Natural killer cell (primary cell): ENCODE measurements at regions not wholly inside any gene's neighbourhood (a gene's known extent, or its start where the extent isn't known, plus 50 kb on each side); places are given as distances from the start of the nearest gene placed in this dataset.

Experiments
- ATAC-seq, 3 donors: fragments of 150-1000 bp in 2 of 3; fragments of 200-7000 bp in 1 of 3; cut with Tn5 transposase; 1 replicate in 1 of 3; 2 replicates in 2 of 3; pipeline ENCODE4 v1.10.0; 2021; ENCODE audit warnings: mild to moderate bottlenecking in 2 of 3, moderate library complexity in 2 of 3
- DNase-seq, 2 donors: peaks; one replicate each; pipeline versions ENCODE4 v3.0.0 to v3.0.0-alpha.2; 2013 to 2021; ENCODE audit warnings: mixed read lengths in 1 of 2
- H3K27ac ChIP-seq: one replicate; pipeline ENCODE4 v1.5.1; 2013; ENCODE audit warnings: mild to moderate bottlenecking, low read length
- H3K27me3 ChIP-seq: one replicate; pipeline ENCODE4 v1.6.1; 2013; ENCODE audit warnings: low read length; ENCODE audit not compliant: control insufficient read depth, insufficient read depth
- H3K36me3 ChIP-seq: one replicate; pipeline ENCODE4 v1.6.1; 2013; ENCODE audit warnings: low read length; ENCODE audit not compliant: control insufficient read depth, insufficient read depth
- H3K4me1 ChIP-seq: one replicate; pipeline ENCODE4 v1.6.1; 2013; ENCODE audit warnings: low read length; ENCODE audit not compliant: control insufficient read depth, insufficient read depth
- H3K4me3 ChIP-seq: one replicate; pipeline ENCODE4 v1.5.1; 2013; ENCODE audit warnings: low read length
- H3K9me3 ChIP-seq: one replicate; pipeline ENCODE4 v1.6.1; 2013; ENCODE audit warnings: low read length; ENCODE audit not compliant: control insufficient read depth, insufficient read depth
- H3K27ac Mint-ChIP-seq, 2 donors: one replicate each; pipeline ENCODE4 v1.8.0; 2022; ENCODE audit warnings: mild to moderate bottlenecking in 2 of 2, mixed read lengths in 2 of 2, moderate library complexity in 1 of 2
- H3K27me3 Mint-ChIP-seq, 2 donors: one replicate each; pipeline ENCODE4 v1.8.0; 2022; ENCODE audit warnings: low read depth in 2 of 2, mixed read lengths in 2 of 2
- H3K36me3 Mint-ChIP-seq: one replicate; pipeline ENCODE4 v1.8.0; 2022; ENCODE audit warnings: mixed read lengths
- H3K4me1 Mint-ChIP-seq, 2 donors: one replicate each; pipeline ENCODE4 v1.8.0; 2022; ENCODE audit warnings: mixed read lengths in 2 of 2
- H3K4me3 Mint-ChIP-seq: one replicate; pipeline ENCODE4 v1.8.0; 2022; ENCODE audit warnings: mild to moderate bottlenecking, moderate library complexity, mixed read lengths
- H3K9me3 Mint-ChIP-seq, 2 donors: one replicate each; pipeline ENCODE4 v1.8.0; 2022; ENCODE audit warnings: mixed read lengths in 2 of 2
- WGBS: methylation state at CpG from one replicate; pipeline ENCODE4 v1.1.7; 2013; ENCODE audit warnings: missing lambda C conversion rate; ENCODE audit not compliant: insufficient coverage; 5-methylcytosine and 5-hydroxymethylcytosine counted together
- intact Hi-C: fragments of 100-400 bp; cut with micrococcal nuclease; formaldehyde crosslinking; loops from one replicate; pipeline ENCODE4 v1.14.2; 2022
- TF ChIP-seq, protein P1 (sequence below): fragments of 200-600 bp; IDR thresholded peaks from one replicate; pipeline ENCODE4 v1.8.0; 2022; ENCODE audit warnings: antibody characterized with exemption

DNA sequence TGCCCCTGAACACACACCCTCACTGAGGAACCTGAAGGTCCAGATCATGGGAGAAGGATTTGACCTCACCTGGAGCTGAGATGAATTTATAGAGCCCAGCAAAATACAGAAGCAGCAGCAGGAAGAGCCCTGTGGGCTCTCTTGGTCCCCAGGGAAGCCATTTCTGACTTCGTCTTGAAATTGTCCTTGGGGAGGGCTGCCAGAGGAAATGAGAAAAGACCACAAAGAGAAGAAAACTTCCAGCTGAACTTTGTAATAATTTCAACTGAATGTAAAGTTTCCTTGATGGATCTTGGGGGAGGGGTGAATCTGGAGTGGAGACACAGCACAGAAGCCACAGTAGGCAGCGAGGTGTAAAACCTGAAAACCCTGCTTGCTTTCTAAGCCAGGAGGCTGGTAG is 500.9 kb upstream of the NXPH2 start:
- Mint-ChIP-seq H3K27ac (no peak overlapping the region), H3K4me1 (no peaks in the 10 kb centered on the region), H3K27me3 (no peaks in the 10 kb centered on the region), H3K36me3 (peaks cover 22% of the 10 kb centered on the region), H3K4me3 (no peak overlapping the region), H3K9me3 (peaks cover 21 to 34% of the 10 kb centered on the region in 2 donors)
- intact Hi-C loops: no loop called here
- no peak for DNase-seq
- Histone ChIP-seq H3K9me3 (peaks cover 9% of the 10 kb centered on the region), H3K36me3 (no peaks in the 10 kb centered on the region), H3K27ac (no peak overlapping the region), H3K4me3 (no peak overlapping the region), H3K4me1 (no peaks in the 10 kb centered on the region), H3K27me3 (no peaks in the 10 kb centered on the region)
- ATAC-seq: no peak
- TF ChIP-seq, protein P1, sequence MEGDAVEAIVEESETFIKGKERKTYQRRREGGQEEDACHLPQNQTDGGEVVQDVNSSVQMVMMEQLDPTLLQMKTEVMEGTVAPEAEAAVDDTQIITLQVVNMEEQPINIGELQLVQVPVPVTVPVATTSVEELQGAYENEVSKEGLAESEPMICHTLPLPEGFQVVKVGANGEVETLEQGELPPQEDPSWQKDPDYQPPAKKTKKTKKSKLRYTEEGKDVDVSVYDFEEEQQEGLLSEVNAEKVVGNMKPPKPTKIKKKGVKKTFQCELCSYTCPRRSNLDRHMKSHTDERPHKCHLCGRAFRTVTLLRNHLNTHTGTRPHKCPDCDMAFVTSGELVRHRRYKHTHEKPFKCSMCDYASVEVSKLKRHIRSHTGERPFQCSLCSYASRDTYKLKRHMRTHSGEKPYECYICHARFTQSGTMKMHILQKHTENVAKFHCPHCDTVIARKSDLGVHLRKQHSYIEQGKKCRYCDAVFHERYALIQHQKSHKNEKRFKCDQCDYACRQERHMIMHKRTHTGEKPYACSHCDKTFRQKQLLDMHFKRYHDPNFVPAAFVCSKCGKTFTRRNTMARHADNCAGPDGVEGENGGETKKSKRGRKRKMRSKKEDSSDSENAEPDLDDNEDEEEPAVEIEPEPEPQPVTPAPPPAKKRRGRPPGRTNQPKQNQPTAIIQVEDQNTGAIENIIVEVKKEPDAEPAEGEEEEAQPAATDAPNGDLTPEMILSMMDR: no peak
- WGBS: 36% methylated on average over 2 of the region's 2 CpGs

DNA sequence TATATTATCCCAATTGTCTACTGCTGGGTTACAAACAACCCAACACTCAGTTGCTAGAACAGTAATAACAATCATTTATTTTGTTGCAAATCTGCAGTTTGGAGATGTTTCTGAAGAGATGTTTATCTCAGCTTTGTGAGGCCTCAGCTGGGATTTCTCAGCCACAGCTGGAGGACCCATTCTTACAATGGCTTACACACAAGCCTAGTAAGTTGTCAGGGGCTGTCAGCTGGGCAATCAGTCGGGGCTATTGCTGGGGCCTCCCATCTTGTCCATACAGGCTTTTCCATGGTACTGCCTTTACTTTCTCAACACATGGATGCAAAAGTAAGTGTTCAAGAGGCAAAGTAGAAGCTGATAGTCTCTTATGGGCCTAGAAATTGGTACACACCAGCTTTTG is 491.7 kb upstream of the NXPH2 start:
- Histone ChIP-seq H3K9me3 (peaks cover 3% of the 10 kb centered on the region), H3K27ac (no peak overlapping the region), H3K36me3 (no peaks in the 10 kb centered on the region), H3K4me1 (no peaks in the 10 kb centered on the region), H3K4me3 (no peak overlapping the region), H3K27me3 (no peaks in the 10 kb centered on the region)
- H3K4me3 Mint-ChIP-seq: no peak overlapping the region
- no peak for ATAC-seq
- H3K36me3 Mint-ChIP-seq: no peaks in the 10 kb centered on the region
- no peaks in the 10 kb centered on the region for H3K27me3 Mint-ChIP-seq
- intact Hi-C loops: no loop called here
- no peak overlapping the region for H3K27ac Mint-ChIP-seq
- peaks cover 11 to 12% of the 10 kb centered on the region in 2 donors for H3K9me3 Mint-ChIP-seq
- DNase-seq: no peak
- TF ChIP-seq, protein P1: no peak
- WGBS: 57% methylated on average over 1 of the region's 1 CpG
- H3K4me1 Mint-ChIP-seq: no peaks in the 10 kb centered on the region

- ATAC-seq (no peak), DNase-seq (no peak)
- H3K36me3 Mint-ChIP-seq: no peaks in the 10 kb centered on the region
- H3K27ac Mint-ChIP-seq: no peak overlapping the region
- H3K27me3 Mint-ChIP-seq: no peaks in the 10 kb centered on the region
- WGBS: 96% methylated on average over 2 of the region's 2 CpGs
- TF ChIP-seq, protein P1: no peak
- Histone ChIP-seq H3K27me3 (no peaks in the 10 kb centered on the region), H3K4me1 (no peaks in the 10 kb centered on the region), H3K4me3 (no peak overlapping the region), H3K27ac (no peak overlapping the region), H3K36me3 (no peaks in the 10 kb centered on the region), H3K9me3 (peaks cover 3% of the 10 kb centered on the region)
- intact Hi-C loops: no loop called here
- no peak overlapping the region for H3K4me3 Mint-ChIP-seq
- H3K4me1 Mint-ChIP-seq: no peaks in the 10 kb centered on the region
- peaks cover 11 to 16% of the 10 kb centered on the region in 2 donors for H3K9me3 Mint-ChIP-seq
Measured at GRCh38 chr2:139271149-139271548, 491.0 kb upstream of the NXPH2 start.

- Mint-ChIP-seq H3K4me1 (no peaks in the 10 kb centered on the region), H3K27ac (no peak overlapping the region), H3K36me3 (no peaks in the 10 kb centered on the region), H3K9me3 (peaks cover 9 to 15% of the 10 kb centered on the region in 2 donors), H3K27me3 (no peaks in the 10 kb centered on the region), H3K4me3 (no peak overlapping the region)
- intact Hi-C loops: no loop called here
- H3K36me3 ChIP-seq: no peaks in the 10 kb centered on the region
- no peaks in the 10 kb centered on the region for H3K4me1 ChIP-seq
- no peak for DNase-seq
- no peaks in the 10 kb centered on the region for H3K9me3 ChIP-seq
- WGBS: 84% methylated on average over 2 of the region's 2 CpGs
- H3K4me3 ChIP-seq: no peak overlapping the region
- no peak for ATAC-seq
- H3K27me3 ChIP-seq: no peaks in the 10 kb centered on the region
- H3K27ac ChIP-seq: no peak overlapping the region
- TF ChIP-seq, protein P1: no peak
Measured at GRCh38 chr2:139260052-139260430, 479.9 kb upstream of the NXPH2 start.
